ENCODE measurements at regions not wholly inside any gene's neighbourhood (a gene's known extent, or its start where the extent isn't known, plus 50 kb on each side); places are given as distances from the start of the nearest gene placed in this dataset.

GRCh38 chr13:70644052-70644451, 535.8 kb upstream of the KLHL1 start:
- TF ChIP-seq EZH2 (IDR thresholded peaks at IDR 0.05; ENCODE audit: low read depth) (no peak), CTCF (conservative IDR thresholded peaks at IDR 0.05) (no peak)
- no peak for DNase-seq
- Histone ChIP-seq H3K4me3 (no peak overlapping the region), H3K27ac (no peak overlapping the region), H3K4me2 (no peak overlapping the region), H3K79me2 (ENCODE audit: low read depth) (no peaks in the 10 kb centered on the region), H3K36me3 (ENCODE audit: low read depth) (no peaks in the 10 kb centered on the region), H3F3A (ENCODE audit: insufficient read depth, low read depth) (no peaks in the 10 kb centered on the region), H3K4me1 (replicated peaks; ENCODE audit: insufficient read depth) (no peaks in the 10 kb centered on the region), H2AFZ (no peak overlapping the region), H3K27me3 (ENCODE audit: insufficient read depth, low read depth) (no peaks in the 10 kb centered on the region), H3K9me2 (ENCODE audit: insufficient read depth) (no peaks in the 10 kb centered on the region), H3K9me3 (ENCODE audit: insufficient read depth, low read depth) (0 out of 2 replicates have a peak, but pooled peaks cover 6% of the 10 kb centered on the region), H4K20me1 (ENCODE audit: insufficient read depth) (no peaks in the 10 kb centered on the region)
- ChIA-PET CTCF (no interaction called here), POLR2A (ENCODE audit: unreplicated experiment) (no interaction called here)
- intact Hi-C loops (cut with micrococcal nuclease; ENCODE audit: unreplicated experiment): no loop called here
- no TSS peak for BruUV-seq (replicated peaks)

- no TSS peak for BruUV-seq (replicated peaks)
- Histone ChIP-seq H3K27me3 (ENCODE audit: insufficient read depth, low read depth) (no peaks in the 10 kb centered on the region), H3K79me2 (ENCODE audit: low read depth) (no peaks in the 10 kb centered on the region), H3K36me3 (ENCODE audit: low read depth) (no peaks in the 10 kb centered on the region), H3K27ac (no peak overlapping the region), H4K20me1 (ENCODE audit: insufficient read depth) (no peaks in the 10 kb centered on the region), H3K4me2 (no peak overlapping the region), H3K9me2 (ENCODE audit: insufficient read depth) (no peaks in the 10 kb centered on the region), H3K4me1 (replicated peaks; ENCODE audit: insufficient read depth) (no peaks in the 10 kb centered on the region), H2AFZ (no peak overlapping the region), H3K9me3 (ENCODE audit: insufficient read depth, low read depth) (no peaks in the 10 kb centered on the region), H3K4me3 (no peak overlapping the region), H3F3A (ENCODE audit: insufficient read depth, low read depth) (no peaks in the 10 kb centered on the region)
- ChIA-PET POLR2A (ENCODE audit: unreplicated experiment) (no interaction called here), CTCF (no interaction called here)
- intact Hi-C loops (cut with micrococcal nuclease; ENCODE audit: unreplicated experiment): no loop called here
- TF ChIP-seq EZH2 (IDR thresholded peaks at IDR 0.05; ENCODE audit: low read depth) (no peak), CTCF (conservative IDR thresholded peaks at IDR 0.05) (no peak)
- DNase-seq: no peak
Measured at GRCh38 chr13:70634893-70635292, 526.6 kb upstream of the KLHL1 start.

- Histone ChIP-seq H3K9me2 (ENCODE audit: insufficient read depth) (no peaks in the 10 kb centered on the region), H3K4me2 (no peak overlapping the region), H3K27ac (no peak overlapping the region), H3K4me1 (replicated peaks; ENCODE audit: insufficient read depth) (no peaks in the 10 kb centered on the region), H4K20me1 (ENCODE audit: insufficient read depth) (no peaks in the 10 kb centered on the region), H3K79me2 (ENCODE audit: low read depth) (no peaks in the 10 kb centered on the region), H3F3A (ENCODE audit: insufficient read depth, low read depth) (no peaks in the 10 kb centered on the region), H3K27me3 (ENCODE audit: insufficient read depth, low read depth) (no peaks in the 10 kb centered on the region), H3K9me3 (ENCODE audit: insufficient read depth, low read depth) (peaks cover 3% of the 10 kb centered on the region; the same call in 1 of the 2 replicates), H2AFZ (no peak overlapping the region), H3K36me3 (ENCODE audit: low read depth) (no peaks in the 10 kb centered on the region), H3K4me3 (no peak overlapping the region)
- intact Hi-C loops (cut with micrococcal nuclease; ENCODE audit: unreplicated experiment): no loop called here
- POLR2A ChIA-PET (ENCODE audit: unreplicated experiment): no interaction called here
- DNase-seq: no peak
- no peak for TF ChIP-seq EZH2 (IDR thresholded peaks at IDR 0.05; ENCODE audit: low read depth)
- no peak for TF ChIP-seq CTCF (conservative IDR thresholded peaks at IDR 0.05)
- CTCF ChIA-PET: no interaction called here
- no TSS peak for BruUV-seq (replicated peaks)
Measured at GRCh38 chr13:70630247-70630646, 522.0 kb upstream of the KLHL1 start.

Data from PC-9 (cell line).